ENCODE measurements at regions not wholly inside any gene's neighbourhood (a gene's known extent, or its start where the extent isn't known, plus 50 kb on each side); places are given as distances from the start of the nearest gene placed in this dataset.

GRCh38 chr10:85256481-85256880 is 928.1 kb downstream of the CCSER2 start:
- in situ Hi-C loops (cut with MboI; ENCODE audit: low sequenced_read_pairs, unreplicated experiment), result no loop called here
- no peak for DNase-seq (ENCODE audit: low spot score)
- no peak for TF ChIP-seq CTCF (IDR thresholded peaks at IDR 0.05; ENCODE audit: borderline replicate concordance, control extremely low read depth, extremely low read depth, insufficient read depth, missing control alignments)

- no peak for TF ChIP-seq CTCF (IDR thresholded peaks at IDR 0.05; ENCODE audit: borderline replicate concordance, control extremely low read depth, extremely low read depth, insufficient read depth, missing control alignments)
- in situ Hi-C loops (cut with MboI; ENCODE audit: low sequenced_read_pairs, unreplicated experiment), result no loop called here
- no peak for DNase-seq (ENCODE audit: low spot score)
These were observed 931.5 kb downstream of the CCSER2 start for GRCh38 chr10:85259908-85260307.

- no peak for TF ChIP-seq CTCF (IDR thresholded peaks at IDR 0.05; ENCODE audit: borderline replicate concordance, control extremely low read depth, extremely low read depth, insufficient read depth, missing control alignments)
- DNase-seq (ENCODE audit: low spot score), result no peak
- in situ Hi-C loops (cut with MboI; ENCODE audit: low sequenced_read_pairs, unreplicated experiment), result no loop called here
These were observed 934.6 kb downstream of the CCSER2 start for GRCh38 chr10:85262992-85263391.

DNA sequence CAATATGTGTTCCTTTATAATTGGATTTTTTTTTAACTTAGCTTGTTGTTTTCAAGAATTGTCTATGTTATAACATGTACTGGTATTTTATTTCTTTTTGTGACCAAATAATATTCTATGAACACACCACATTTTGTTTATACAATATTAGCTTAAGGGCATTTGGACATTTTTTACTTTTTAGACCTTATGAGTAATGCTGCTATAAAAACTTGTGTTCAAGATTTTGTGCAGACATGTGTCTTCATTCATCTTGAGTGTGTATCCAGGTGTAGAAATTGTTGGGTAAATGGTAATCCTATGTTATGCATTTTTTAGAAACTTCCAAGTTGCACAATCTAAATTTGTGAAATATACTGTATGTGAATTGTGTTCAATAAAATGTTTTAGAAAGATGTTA is 936.7 kb downstream of the CCSER2 start:
- no peak for TF ChIP-seq CTCF (IDR thresholded peaks at IDR 0.05; ENCODE audit: borderline replicate concordance, control extremely low read depth, extremely low read depth, insufficient read depth, missing control alignments)
- in situ Hi-C loops (cut with MboI; ENCODE audit: low sequenced_read_pairs, unreplicated experiment), result no loop called here
- no peak for DNase-seq (ENCODE audit: low spot score)

DNA sequence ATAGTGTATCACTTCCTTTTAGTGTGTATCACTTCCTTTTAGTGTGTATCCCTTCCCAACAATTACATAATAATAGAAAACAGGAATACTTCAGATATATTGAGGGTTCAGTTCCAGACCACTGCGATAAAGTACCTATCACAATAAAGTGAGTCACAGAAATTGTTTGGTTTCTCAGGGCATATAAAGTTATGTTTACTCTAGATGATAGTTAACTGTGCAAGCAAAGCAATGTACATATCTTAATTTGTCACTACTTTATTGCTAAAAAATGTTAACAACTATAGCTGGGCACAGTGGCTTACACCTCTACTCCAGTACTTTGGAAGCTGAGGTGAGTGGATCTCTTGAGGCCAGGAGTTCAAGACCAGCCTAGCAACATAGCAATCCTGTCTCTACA is 938.4 kb downstream of the CCSER2 start:
- no peak for DNase-seq (ENCODE audit: low spot score)
- no peak for TF ChIP-seq CTCF (IDR thresholded peaks at IDR 0.05; ENCODE audit: borderline replicate concordance, control extremely low read depth, extremely low read depth, insufficient read depth, missing control alignments)
- in situ Hi-C loops (cut with MboI; ENCODE audit: low sequenced_read_pairs, unreplicated experiment), result no loop called here

DNA sequence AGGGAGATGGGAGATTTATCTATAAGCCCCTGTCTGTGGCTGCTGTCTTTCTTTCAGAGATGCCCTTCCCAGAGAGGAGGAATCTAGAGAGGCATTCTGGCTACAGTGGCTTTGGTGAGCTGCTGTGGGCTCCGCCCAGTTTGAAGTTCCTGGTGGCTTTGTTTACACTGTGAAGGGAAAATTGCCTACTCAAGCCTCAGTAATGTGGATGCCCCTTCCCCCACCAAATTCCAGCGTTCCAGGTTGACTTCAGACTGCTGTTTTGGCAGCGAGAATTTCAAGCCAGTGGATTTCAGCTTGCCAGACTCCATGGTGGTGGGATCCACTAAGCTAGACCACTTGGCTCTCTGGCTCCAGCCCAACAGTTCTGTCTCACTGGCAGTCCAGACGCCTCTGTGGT is 951.6 kb downstream of the CCSER2 start:
- no peak for TF ChIP-seq CTCF (IDR thresholded peaks at IDR 0.05; ENCODE audit: borderline replicate concordance, control extremely low read depth, extremely low read depth, insufficient read depth, missing control alignments)
- DNase-seq (ENCODE audit: low spot score), result no peak
- in situ Hi-C loops (cut with MboI; ENCODE audit: low sequenced_read_pairs, unreplicated experiment), result no loop called here

Measured in GM13976 (cell line).